ENCODE measurements at regions not wholly inside any gene's neighbourhood (a gene's known extent, or its start where the extent isn't known, plus 50 kb on each side); places are given as distances from the start of the nearest gene placed in this dataset.

DNA sequence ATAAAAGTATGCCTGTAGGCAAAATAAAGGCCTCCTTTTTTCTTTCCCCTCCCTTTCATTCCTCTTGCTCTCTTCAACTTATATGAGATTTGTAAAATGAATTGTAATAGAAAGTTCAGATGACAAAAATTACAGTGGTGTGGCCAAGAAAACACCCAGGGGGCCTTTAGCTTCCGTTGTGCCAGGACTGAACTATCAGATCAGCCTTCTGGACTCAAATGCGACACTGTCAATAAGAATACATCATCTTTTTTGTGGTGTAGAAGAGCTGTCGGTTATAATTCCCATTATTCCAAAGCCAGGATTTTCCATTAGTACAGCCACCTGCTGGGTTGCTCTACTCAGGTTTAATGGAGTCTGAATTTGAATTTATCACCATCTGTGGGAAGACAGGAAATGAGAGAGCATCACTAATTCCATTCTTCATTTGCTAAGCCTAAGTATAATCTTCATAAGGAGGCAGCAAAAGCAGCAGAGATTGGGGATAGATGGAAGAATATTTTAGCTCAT, 443.4 kb downstream of the ANXA1 start:
- H3K9me3 ChIP-seq (ENCODE audit: control insufficient read depth, insufficient read depth, low read length), result no peaks in the 10 kb centered on the region
- ATAC-seq (ENCODE audit: low read depth) (no peak), DNase-seq (no peak)
- no peak overlapping the region for H3K56ac ChIP-seq (ENCODE audit: extremely low read depth, insufficient read depth, low read length)
- H3K18ac ChIP-seq (ENCODE audit: low read depth, low read length), result no peak overlapping the region
- in situ Hi-C loops (cut with MboI; ENCODE audit: low sequenced_read_pairs), result no loop called here
- H2AK9ac ChIP-seq (replicated peaks; ENCODE audit: low read depth, low read length, poor library complexity), result no peak overlapping the region
- no peaks in the 10 kb centered on the region for H4K20me1 ChIP-seq (ENCODE audit: insufficient read depth, low read length)
- H2BK5ac ChIP-seq (ENCODE audit: low read depth, low read length, poor library complexity, severe bottlenecking), result no peak overlapping the region
- no peak overlapping the region for H3K14ac ChIP-seq (replicated peaks; ENCODE audit: low read depth, low read length)
- no peaks in the 10 kb centered on the region for H3K79me1 ChIP-seq (ENCODE audit: low read depth in 1 of 2, low read length in 2 of 2)
- no peak overlapping the region for H3K9ac ChIP-seq (ENCODE audit: low read depth, low read length)
- no peak overlapping the region for H2AFZ ChIP-seq (replicated peaks; ENCODE audit: low read length, poor library complexity)
- H4K8ac ChIP-seq (ENCODE audit: low read depth in 2 of 2, low read length in 2 of 2), result no peak overlapping the region
- no peak overlapping the region for H3K4ac ChIP-seq (ENCODE audit: low read depth, low read length)
- H3K4me2 ChIP-seq (ENCODE audit: low read depth, low read length), result no peak overlapping the region
- no peak overlapping the region for H2BK15ac ChIP-seq (ENCODE audit: low read depth, low read length)
- H3K4me1 ChIP-seq (ENCODE audit: control insufficient read depth, insufficient read depth, low read length), result no peaks in the 10 kb centered on the region
- no peaks in the 10 kb centered on the region for H3K27me3 ChIP-seq (ENCODE audit: control insufficient read depth, insufficient read depth, low read length)
- H3K36me3 ChIP-seq (ENCODE audit: control insufficient read depth, insufficient read depth, low read length), result no peaks in the 10 kb centered on the region
- no peak overlapping the region for H4K5ac ChIP-seq (ENCODE audit: low read depth, low read length)
- no peaks in the 10 kb centered on the region for H3K9me1 ChIP-seq (ENCODE audit: insufficient read depth, low read length)
- no peak overlapping the region for H3K23ac ChIP-seq (ENCODE audit: low read depth, low read length)
- TF ChIP-seq, protein P1, sequence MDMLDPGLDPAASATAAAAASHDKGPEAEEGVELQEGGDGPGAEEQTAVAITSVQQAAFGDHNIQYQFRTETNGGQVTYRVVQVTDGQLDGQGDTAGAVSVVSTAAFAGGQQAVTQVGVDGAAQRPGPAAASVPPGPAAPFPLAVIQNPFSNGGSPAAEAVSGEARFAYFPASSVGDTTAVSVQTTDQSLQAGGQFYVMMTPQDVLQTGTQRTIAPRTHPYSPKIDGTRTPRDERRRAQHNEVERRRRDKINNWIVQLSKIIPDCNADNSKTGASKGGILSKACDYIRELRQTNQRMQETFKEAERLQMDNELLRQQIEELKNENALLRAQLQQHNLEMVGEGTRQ (IDR thresholded peaks at IDR 0.05; ENCODE audit: low read depth, low read length), result no peak
- TF ChIP-seq CHD1 (IDR thresholded peaks at IDR 0.05; ENCODE audit: low read depth, low read length), result no peak
- TF ChIP-seq, protein P2, sequence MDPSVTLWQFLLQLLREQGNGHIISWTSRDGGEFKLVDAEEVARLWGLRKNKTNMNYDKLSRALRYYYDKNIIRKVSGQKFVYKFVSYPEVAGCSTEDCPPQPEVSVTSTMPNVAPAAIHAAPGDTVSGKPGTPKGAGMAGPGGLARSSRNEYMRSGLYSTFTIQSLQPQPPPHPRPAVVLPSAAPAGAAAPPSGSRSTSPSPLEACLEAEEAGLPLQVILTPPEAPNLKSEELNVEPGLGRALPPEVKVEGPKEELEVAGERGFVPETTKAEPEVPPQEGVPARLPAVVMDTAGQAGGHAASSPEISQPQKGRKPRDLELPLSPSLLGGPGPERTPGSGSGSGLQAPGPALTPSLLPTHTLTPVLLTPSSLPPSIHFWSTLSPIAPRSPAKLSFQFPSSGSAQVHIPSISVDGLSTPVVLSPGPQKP (IDR thresholded peaks at IDR 0.05; ENCODE audit: borderline replicate concordance, low read depth, low read length), result no peak
- no peak for TF ChIP-seq MXI1 (IDR thresholded peaks at IDR 0.05; ENCODE audit: borderline replicate concordance, low read depth, low read length)
- no peak for TF ChIP-seq RCOR1 (IDR thresholded peaks at IDR 0.05; ENCODE audit: insufficient replicate concordance, low read length)
- TF ChIP-seq FOS (IDR thresholded peaks at IDR 0.05; ENCODE audit: low read depth, low read length), result no peak
- no peak for TF ChIP-seq MAFK (IDR thresholded peaks at IDR 0.05; ENCODE audit: low read depth, low read length)
- no peak for TF ChIP-seq NFE2L2 (IDR thresholded peaks at IDR 0.05; ENCODE audit: low read depth, low read length)
- TF ChIP-seq RFX5 (IDR thresholded peaks at IDR 0.05; ENCODE audit: low read depth, low read length), result no peak
- TF ChIP-seq SMC3 (IDR thresholded peaks at IDR 0.05; ENCODE audit: low read depth, low read length), result no peak
- TF ChIP-seq POLR2A (IDR thresholded peaks at IDR 0.05; ENCODE audit: low read depth, low read length), result no peak
- no peak for TF ChIP-seq BHLHE40 (IDR thresholded peaks at IDR 0.05; ENCODE audit: low read depth, low read length)
- no peak for TF ChIP-seq CEBPB (IDR thresholded peaks at IDR 0.05; ENCODE audit: low read depth, low read length)
- TF ChIP-seq, protein P3, sequence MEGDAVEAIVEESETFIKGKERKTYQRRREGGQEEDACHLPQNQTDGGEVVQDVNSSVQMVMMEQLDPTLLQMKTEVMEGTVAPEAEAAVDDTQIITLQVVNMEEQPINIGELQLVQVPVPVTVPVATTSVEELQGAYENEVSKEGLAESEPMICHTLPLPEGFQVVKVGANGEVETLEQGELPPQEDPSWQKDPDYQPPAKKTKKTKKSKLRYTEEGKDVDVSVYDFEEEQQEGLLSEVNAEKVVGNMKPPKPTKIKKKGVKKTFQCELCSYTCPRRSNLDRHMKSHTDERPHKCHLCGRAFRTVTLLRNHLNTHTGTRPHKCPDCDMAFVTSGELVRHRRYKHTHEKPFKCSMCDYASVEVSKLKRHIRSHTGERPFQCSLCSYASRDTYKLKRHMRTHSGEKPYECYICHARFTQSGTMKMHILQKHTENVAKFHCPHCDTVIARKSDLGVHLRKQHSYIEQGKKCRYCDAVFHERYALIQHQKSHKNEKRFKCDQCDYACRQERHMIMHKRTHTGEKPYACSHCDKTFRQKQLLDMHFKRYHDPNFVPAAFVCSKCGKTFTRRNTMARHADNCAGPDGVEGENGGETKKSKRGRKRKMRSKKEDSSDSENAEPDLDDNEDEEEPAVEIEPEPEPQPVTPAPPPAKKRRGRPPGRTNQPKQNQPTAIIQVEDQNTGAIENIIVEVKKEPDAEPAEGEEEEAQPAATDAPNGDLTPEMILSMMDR (conservative IDR thresholded peaks at IDR 0.05; ENCODE audit: low read depth, low read length), result no peak
- TF ChIP-seq MAZ (IDR thresholded peaks at IDR 0.05; ENCODE audit: borderline replicate concordance, low read depth, low read length), result no peak
- BruUV-seq (replicated peaks), result no TSS peak
- dilution Hi-C loops (cut with HindIII; ENCODE audit: low sequenced_read_pairs, unreplicated experiment), result no loop called here
- intact Hi-C loops (cut with micrococcal nuclease), result no loop called here
- no peak overlapping the region for H2AK5ac ChIP-seq (ENCODE audit: low read depth, low read length)
- POLR2A ChIA-PET (ENCODE audit: unreplicated experiment), result no interaction called here
- WGBS, 2 experiments (ENCODE audit: extremely low coverage in 2 of 2, insufficient read length in 1 of 2), result no CpG with 5 or more reads among the region's 3 CpGs
- H2BK120ac ChIP-seq (ENCODE audit: low read depth, low read length), result no peak overlapping the region
- H2BK20ac ChIP-seq (ENCODE audit: low read depth, low read length), result no peak overlapping the region
- H4K91ac ChIP-seq (ENCODE audit: insufficient read depth, low read depth, low read length), result no peak overlapping the region
- no peak overlapping the region for H3K4me3 ChIP-seq (ENCODE audit: insufficient read depth, low read depth, low read length)
- CTCF ChIA-PET, result no interaction called here
- no peak overlapping the region for H3K27ac ChIP-seq (ENCODE audit: insufficient read depth, low read length)

Data from IMR-90 (cell line).